Esophagus squamous epithelium (tissue), 5 donors: ENCODE measurements at regions not wholly inside any gene's neighbourhood (a gene's known extent, or its start where the extent isn't known, plus 50 kb on each side); places are given as distances from the start of the nearest gene placed in this dataset.

Experiments
- DNase-seq: peaks from one replicate; lab custom pipeline; 2025; lab: John Stamatoyannopoulos, UW
- H3K27ac ChIP-seq, 4 donors: fragments of 200-600 bp; sonication (generic); one replicate each; pipeline ENCODE4 v1.5.1; 2016 to 2019; ENCODE audit warnings: mild to moderate bottlenecking in 1 of 4
- H3K27me3 ChIP-seq, 4 donors: fragments of 200-600 bp; sonication (generic); 1 replicate in 3 of 4; 2 replicates in 1 of 4; pipeline versions ENCODE4 v1.5.1 to v1.6.0; 2017 to 2021; ENCODE audit warnings: antibody characterized with exemption in 1 of 4
- H3K36me3 ChIP-seq, 3 donors: fragments of 200-600 bp; sonication (generic); one replicate each; pipeline ENCODE4 v1.5.1; 2016 to 2019
- H3K4me1 ChIP-seq, 3 donors: fragments of 200-600 bp; sonication (generic); one replicate each; pipeline ENCODE4 v1.5.1; 2017 to 2019
- H3K4me3 ChIP-seq, 4 donors: fragments of 200-600 bp; sonication (generic); 1 replicate in 3 of 4; 2 replicates in 1 of 4; pipeline ENCODE4 v1.5.1; 2016 to 2019; ENCODE audit warnings: mild to moderate bottlenecking in 2 of 4, moderate library complexity in 1 of 4
- H3K9me3 ChIP-seq, 3 donors: fragments of 200-600 bp; sonication (generic); one replicate each; pipeline ENCODE4 v1.5.1; 2016 to 2019
- CTCF ChIP-seq, 6 experiments: fragments of 450-650 bp in 4 of 6; fragments of 200-600 bp in 2 of 6; sonication (generic) in 2 of 6; IDR thresholded peaks; one replicate each; pipeline ENCODE4 v1.5.1; 2016 to 2019; ENCODE audit warnings: antibody characterized with exemption in 6 of 6, mild to moderate bottlenecking in 4 of 6, moderate library complexity in 4 of 6
- POLR2A ChIP-seq, 4 donors: fragments of 450-650 bp; IDR thresholded peaks; one replicate each; pipeline ENCODE4 v1.6.1; 2017; ENCODE audit warnings: antibody characterized with exemption in 4 of 4, mild to moderate bottlenecking in 4 of 4, moderate library complexity in 3 of 4
- WGBS, 2 donors: methylation state at CpG; one replicate each; pipeline ENCODE4 v1.1.5; 2018; 5-methylcytosine and 5-hydroxymethylcytosine counted together
- intact Hi-C: fragments of 100-400 bp; cut with DNase I; formaldehyde crosslinking; loops from one replicate; pipeline ENCODE4 v1.15.0; 2022
- donor health status: DM: yes; HTN: yes; CAD: no.

- Histone ChIP-seq H3K9me3 (no peaks in the 10 kb centered on the region), H3K27me3 (peaks cover 0 to 7% (median 0%) of the 10 kb centered on the region in 4 donors), H3K27ac (no peak overlapping the region), H3K4me1 (no peaks in the 10 kb centered on the region), H3K4me3 (no peak overlapping the region), H3K36me3 (no peaks in the 10 kb centered on the region)
- no peak for DNase-seq
- intact Hi-C loops: no loop called here
- TF ChIP-seq CTCF (IDR thresholded peaks at IDR 0.05) (no peak), POLR2A (IDR thresholded peaks at IDR 0.05) (no peak)
Measured at GRCh38 chr20:52622081-52622480, 350.1 kb upstream of the TSHZ2 start.

GRCh38 chr20:52621401-52621800 lies 350.8 kb upstream of the TSHZ2 start:
- DNase-seq: no peak
- intact Hi-C loops: no loop called here
- TF ChIP-seq CTCF (IDR thresholded peaks at IDR 0.05) (no peak), POLR2A (IDR thresholded peaks at IDR 0.05) (no peak)
- WGBS, 2 donors: 43 to 75% methylated on average over 2 of the region's 2 CpGs
- Histone ChIP-seq H3K27ac (no peak overlapping the region), H3K27me3 (peaks cover 0 to 13% (median 0%) of the 10 kb centered on the region in 4 donors), H3K4me1 (no peaks in the 10 kb centered on the region), H3K36me3 (no peaks in the 10 kb centered on the region), H3K9me3 (no peaks in the 10 kb centered on the region), H3K4me3 (no peak overlapping the region)

GRCh38 chr20:52619671-52620070 lies 352.5 kb upstream of the TSHZ2 start:
- Histone ChIP-seq H3K4me1 (no peaks in the 10 kb centered on the region), H3K27ac (no peak overlapping the region), H3K27me3 (peaks cover 0 to 15% (median 0%) of the 10 kb centered on the region in 4 donors), H3K36me3 (no peaks in the 10 kb centered on the region), H3K4me3 (no peak overlapping the region), H3K9me3 (no peaks in the 10 kb centered on the region)
- 69 to 78% methylated on average over 3 of the region's 3 CpGs for WGBS, 2 donors
- TF ChIP-seq POLR2A (IDR thresholded peaks at IDR 0.05) (no peak), CTCF (IDR thresholded peaks at IDR 0.05) (no peak)
- no peak for DNase-seq
- intact Hi-C loops: no loop called here

- TF ChIP-seq POLR2A (IDR thresholded peaks at IDR 0.05): no peak
- TF ChIP-seq CTCF (IDR thresholded peaks at IDR 0.05): no peak
- Histone ChIP-seq H3K4me3 (no peak overlapping the region), H3K4me1 (no peaks in the 10 kb centered on the region), H3K36me3 (no peaks in the 10 kb centered on the region), H3K9me3 (no peaks in the 10 kb centered on the region), H3K27me3 (peaks cover 0 to 15% (median 0%) of the 10 kb centered on the region in 4 donors), H3K27ac (no peak overlapping the region)
- no peak for DNase-seq
- WGBS, 2 donors: 20 to 28% methylated on average over 5 of the region's 5 CpGs
- intact Hi-C loops: no loop called here
Measured at GRCh38 chr20:52619101-52619500, 353.1 kb upstream of the TSHZ2 start.

- Histone ChIP-seq H3K27ac (no peak overlapping the region), H3K9me3 (no peaks in the 10 kb centered on the region), H3K36me3 (no peaks in the 10 kb centered on the region), H3K4me1 (no peaks in the 10 kb centered on the region), H3K4me3 (no peak overlapping the region), H3K27me3 (peaks cover 0 to 20% (median 0%) of the 10 kb centered on the region in 4 donors)
- 46 to 56% methylated on average over 3 of the region's 3 CpGs for WGBS, 2 donors
- DNase-seq: no peak
- intact Hi-C loops: no loop called here
- no peak for TF ChIP-seq POLR2A (IDR thresholded peaks at IDR 0.05)
Measured at GRCh38 chr20:52616629-52617028, 355.5 kb upstream of the TSHZ2 start.
